IMR-90 (cell line): ENCODE measurements at regions not wholly inside any gene's neighbourhood (a gene's known extent, or its start where the extent isn't known, plus 50 kb on each side); places are given as distances from the start of the nearest gene placed in this dataset.

Experiments
- ATAC-seq: fragments of 200-7000 bp; cut with Tn5 transposase; 2 replicates; pipeline ENCODE4 v1.9.1; 2020; ENCODE audit warnings: low read depth, mild to moderate bottlenecking, moderate library complexity
- BruUV-seq: library from RNA; stranded (reverse); fragments of 400-500 nt; replicated peaks from 2 replicates; lab custom pipeline; 2021; lab: Mats Ljungman, UMichigan
- CTCF ChIA-PET: fragments of 300-600 bp; formaldehyde crosslinking; extraction: SDS; loops from one replicate; lab custom pipeline; 2021; ENCODE audit warnings: antibody characterized with exemption; lab: Yijun Ruan, JAX
- POLR2A ChIA-PET: fragments of 300-600 bp; sonication (Branson Sonifier 250); formaldehyde crosslinking; loops from one replicate; lab custom pipeline; 2022; ENCODE audit warnings: antibody characterized with exemption; ENCODE audit not compliant: unreplicated experiment; lab: Charles Lee
- DNase-seq: peaks from one replicate; pipeline ENCODE4 v3.0.0; 2013
- H2AFZ ChIP-seq: replicated peaks from 2 replicates; pipeline ENCODE3; 2013; ENCODE audit warnings: low read length, mild to moderate bottlenecking; ENCODE audit not compliant: poor library complexity
- H2AK5ac ChIP-seq: 2 replicates; pipeline ENCODE4 v1.6.1; 2013; ENCODE audit warnings: low read depth, low read length, inconsistent platforms
- H2AK9ac ChIP-seq: replicated peaks from 2 replicates; pipeline ENCODE3; 2013; ENCODE audit warnings: mild to moderate bottlenecking, low read depth, low read length, moderate library complexity; ENCODE audit not compliant: poor library complexity
- H2BK120ac ChIP-seq: 2 replicates; pipeline ENCODE4 v1.6.1; 2013; ENCODE audit warnings: low read depth, low read length, inconsistent platforms
- H2BK15ac ChIP-seq: 3 replicates; pipeline ENCODE4 v1.6.1; 2013; ENCODE audit warnings: low read depth, low read length, inconsistent platforms
- H2BK20ac ChIP-seq: 2 replicates; pipeline ENCODE4 v1.6.1; 2013; ENCODE audit warnings: low read depth, mild to moderate bottlenecking, inconsistent platforms, low read length, moderate library complexity
- H2BK5ac ChIP-seq: 2 replicates; pipeline ENCODE4 v1.6.1; 2013; ENCODE audit warnings: mild to moderate bottlenecking, low read depth, low read length, inconsistent platforms; ENCODE audit not compliant: poor library complexity, severe bottlenecking
- H3K14ac ChIP-seq: replicated peaks from 2 replicates; pipeline ENCODE4 v1.6.1; 2013; ENCODE audit warnings: low read depth, low read length, inconsistent platforms
- H3K18ac ChIP-seq: 2 replicates; pipeline ENCODE4 v1.6.1; 2013; ENCODE audit warnings: low read depth, low read length, control low read depth
- H3K23ac ChIP-seq: 2 replicates; pipeline ENCODE4 v1.6.1; 2013; ENCODE audit warnings: low read depth, low read length, inconsistent platforms
- H3K27ac ChIP-seq: 2 replicates; pipeline ENCODE4 v1.5.1; 2013; ENCODE audit warnings: mild to moderate bottlenecking, control low read depth, low read length; ENCODE audit not compliant: insufficient read depth
- H3K27me3 ChIP-seq: 2 replicates; pipeline ENCODE4 v1.6.1; 2013; ENCODE audit warnings: low read length; ENCODE audit not compliant: control insufficient read depth, insufficient read depth
- H3K36me3 ChIP-seq: 2 replicates; pipeline ENCODE4 v1.6.1; 2013; ENCODE audit warnings: low read length, mixed read lengths; ENCODE audit not compliant: control insufficient read depth, insufficient read depth
- H3K4ac ChIP-seq: 2 replicates; pipeline ENCODE4 v1.6.1; 2013; ENCODE audit warnings: low read depth, low read length, inconsistent platforms
- H3K4me1 ChIP-seq: 2 replicates; pipeline ENCODE4 v1.6.1; 2013; ENCODE audit warnings: low read length, mixed read lengths; ENCODE audit not compliant: control insufficient read depth, insufficient read depth
- H3K4me2 ChIP-seq: 2 replicates; pipeline ENCODE4 v1.6.1; 2013; ENCODE audit warnings: low read depth, mild to moderate bottlenecking, control low read depth, low read length, moderate library complexity
- H3K4me3 ChIP-seq: 2 replicates; pipeline ENCODE4 v1.5.1; 2013; ENCODE audit warnings: low read depth, mild to moderate bottlenecking, control low read depth, low read length, moderate library complexity; ENCODE audit not compliant: insufficient read depth
- H3K56ac ChIP-seq: 2 replicates; pipeline ENCODE4 v1.6.1; 2013; ENCODE audit warnings: low read length, inconsistent platforms; ENCODE audit not compliant: insufficient read depth; ENCODE audit errors: extremely low read depth
- H3K79me1 ChIP-seq, 2 experiments: 2 replicates each; pipeline ENCODE4 v1.6.1; 2013; ENCODE audit warnings: low read length in 2 of 2, inconsistent platforms in 1 of 2, low read depth in 1 of 2
- H3K9ac ChIP-seq: 2 replicates; pipeline ENCODE4 v1.6.1; 2013; ENCODE audit warnings: low read depth, low read length, control low read depth
- H3K9me1 ChIP-seq: 2 replicates; pipeline ENCODE4 v1.6.1; 2013; ENCODE audit warnings: low read length, inconsistent platforms; ENCODE audit not compliant: insufficient read depth
- H3K9me3 ChIP-seq: 2 replicates; pipeline ENCODE4 v1.6.1; 2013; ENCODE audit warnings: low read length; ENCODE audit not compliant: control insufficient read depth, insufficient read depth
- H4K20me1 ChIP-seq: 2 replicates; pipeline ENCODE4 v1.6.1; 2013; ENCODE audit warnings: low read length, inconsistent platforms; ENCODE audit not compliant: insufficient read depth
- H4K5ac ChIP-seq: 2 replicates; pipeline ENCODE4 v1.6.1; 2013; ENCODE audit warnings: mild to moderate bottlenecking, low read depth, low read length, control low read depth
- H4K8ac ChIP-seq, 2 experiments: 2 replicates each; pipeline ENCODE4 v1.6.1; 2013; ENCODE audit warnings: low read depth in 2 of 2, low read length in 2 of 2, control low read depth in 1 of 2, inconsistent platforms in 1 of 2
- H4K91ac ChIP-seq: 2 replicates; pipeline ENCODE4 v1.6.1; 2013; ENCODE audit warnings: low read depth, low read length, inconsistent platforms; ENCODE audit not compliant: insufficient read depth
- RCOR1 ChIP-seq: IDR thresholded peaks from 2 replicates; pipeline ENCODE4 v1.6.1; 2012; ENCODE audit warnings: mild to moderate bottlenecking, low read length, improper control_type of control experiment; ENCODE audit not compliant: insufficient replicate concordance
- WGBS, 2 experiments: methylation state at CpG; one replicate each; pipeline versions ENCODE4 v1.1.5 to v1.1.7; 2013; ENCODE audit warnings: missing lambda C conversion rate in 2 of 2; ENCODE audit not compliant: insufficient read length in 1 of 2; ENCODE audit errors: extremely low coverage in 2 of 2; 5-methylcytosine and 5-hydroxymethylcytosine counted together
- dilution Hi-C: fragments of 300-500 bp; cut with HindIII; formaldehyde crosslinking; loops from one replicate; pipeline ENCODE4 v1.14.3; 2018; ENCODE audit warnings: low sequenced_read_pairs; ENCODE audit not compliant: unreplicated experiment
- in situ Hi-C: fragments of 300-500 bp; cut with MboI; formaldehyde crosslinking; loops from 3 replicates; pipeline ENCODE4 v1.14.3; 2019; ENCODE audit warnings: low sequenced_read_pairs, inconsistent platforms, mixed read lengths
- intact Hi-C: fragments of 100-400 bp; cut with micrococcal nuclease; formaldehyde crosslinking; loops from 2 replicates; pipeline ENCODE4 v1.10.0; 2022
- TF ChIP-seq, protein P1 (sequence below): fragments of 150-350 bp; IDR thresholded peaks from 2 replicates; pipeline ENCODE4 v1.6.1; 2016; ENCODE audit warnings: low read depth, mild to moderate bottlenecking, low read length, moderate library complexity, borderline replicate concordance

- ChIA-PET CTCF (no interaction called here), POLR2A (no interaction called here)
- no peak overlapping the region for H4K5ac ChIP-seq
- in situ Hi-C loops (no loop called here), intact Hi-C loops (no loop called here), dilution Hi-C loops (no loop called here)
- no peak overlapping the region for H2BK120ac ChIP-seq
- H3K79me1 ChIP-seq = no peaks in the 10 kb centered on the region
- H2BK15ac ChIP-seq = no peak overlapping the region
- no TSS peak for BruUV-seq
- H3K18ac ChIP-seq = no peak overlapping the region
- H3K36me3 ChIP-seq = no peaks in the 10 kb centered on the region
- no peak overlapping the region for H2AFZ ChIP-seq
- H2BK5ac ChIP-seq = no peak overlapping the region
- no peak overlapping the region for H3K4me2 ChIP-seq
- no peaks in the 10 kb centered on the region for H3K9me3 ChIP-seq
- no CpG with 5 or more reads among the region's 2 CpGs for WGBS, 2 experiments
- H2BK20ac ChIP-seq = no peak overlapping the region
- no peak overlapping the region for H3K23ac ChIP-seq
- no peaks in the 10 kb centered on the region for H3K4me1 ChIP-seq
- H3K56ac ChIP-seq = no peak overlapping the region
- no peaks in the 10 kb centered on the region for H3K27me3 ChIP-seq
- H3K9ac ChIP-seq = no peak overlapping the region
- H3K9me1 ChIP-seq = no peaks in the 10 kb centered on the region
- no peak overlapping the region for H4K8ac ChIP-seq
- H2AK9ac ChIP-seq = no peak overlapping the region
- no peak overlapping the region for H3K4me3 ChIP-seq
- H2AK5ac ChIP-seq = no peak overlapping the region
- H3K27ac ChIP-seq = no peak overlapping the region
- no peak for TF ChIP-seq RCOR1
- TF ChIP-seq, protein P1, sequence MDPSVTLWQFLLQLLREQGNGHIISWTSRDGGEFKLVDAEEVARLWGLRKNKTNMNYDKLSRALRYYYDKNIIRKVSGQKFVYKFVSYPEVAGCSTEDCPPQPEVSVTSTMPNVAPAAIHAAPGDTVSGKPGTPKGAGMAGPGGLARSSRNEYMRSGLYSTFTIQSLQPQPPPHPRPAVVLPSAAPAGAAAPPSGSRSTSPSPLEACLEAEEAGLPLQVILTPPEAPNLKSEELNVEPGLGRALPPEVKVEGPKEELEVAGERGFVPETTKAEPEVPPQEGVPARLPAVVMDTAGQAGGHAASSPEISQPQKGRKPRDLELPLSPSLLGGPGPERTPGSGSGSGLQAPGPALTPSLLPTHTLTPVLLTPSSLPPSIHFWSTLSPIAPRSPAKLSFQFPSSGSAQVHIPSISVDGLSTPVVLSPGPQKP = no peak
- no peak overlapping the region for H4K91ac ChIP-seq
- H4K20me1 ChIP-seq = no peaks in the 10 kb centered on the region
- H3K14ac ChIP-seq = no peak overlapping the region
- no peak overlapping the region for H3K4ac ChIP-seq
- DNase-seq (no peak), ATAC-seq (no peak)
Observed at GRCh38 chr2:60007671-60008070, 545.8 kb downstream of the BCL11A start.
